Peyer's patch (tissue), 4 donors: ENCODE measurements at regions not wholly inside any gene's neighbourhood (a gene's known extent, or its start where the extent isn't known, plus 50 kb on each side); places are given as distances from the start of the nearest gene placed in this dataset.
"Not testable (repeated sequence)": the region's sequence is repeated elsewhere in the genome, so short reads cannot be mapped to it uniquely, and the experiment has no call there.

Experiments
- DNase-seq, 3 donors: peaks; one replicate each; pipeline ENCODE4 v3.0.0-alpha.2; 2017 to 2019
- H3K27ac ChIP-seq, 4 donors: fragments of 200-600 bp; sonication (generic); one replicate each; pipeline ENCODE4 v1.5.1; 2016 to 2019
- H3K27me3 ChIP-seq, 2 donors: fragments of 200-600 bp; sonication (generic); one replicate each; pipeline ENCODE4 v1.5.1; 2019
- H3K36me3 ChIP-seq, 3 donors: fragments of 200-600 bp; sonication (generic); one replicate each; pipeline ENCODE4 v1.5.1; 2016 to 2019
- H3K4me1 ChIP-seq, 4 donors: fragments of 200-600 bp; sonication (generic); one replicate each; pipeline ENCODE4 v1.5.1; 2016 to 2019
- H3K4me3 ChIP-seq, 4 donors: fragments of 200-600 bp; sonication (generic); 1 replicate in 3 of 4; 2 replicates in 1 of 4; pipeline ENCODE4 v1.5.1; 2016 to 2019; ENCODE audit warnings: mild to moderate bottlenecking in 1 of 4
- H3K9me3 ChIP-seq, 4 donors: fragments of 200-600 bp; sonication (generic); one replicate each; pipeline ENCODE4 v1.5.1; 2016 to 2019; ENCODE audit warnings: mild to moderate bottlenecking in 1 of 4
- CTCF ChIP-seq, 6 experiments: fragments of 450-650 bp in 4 of 6; fragments of 200-600 bp in 2 of 6; sonication (generic) in 1 of 6; IDR thresholded peaks; one replicate each; pipeline ENCODE4 v1.5.1; 2017 to 2019; ENCODE audit warnings: antibody characterized with exemption in 6 of 6, mild to moderate bottlenecking in 3 of 6, moderate library complexity in 1 of 6
- POLR2A ChIP-seq, 2 donors: fragments of 450-650 bp; IDR thresholded peaks; one replicate each; pipeline ENCODE4 v1.5.1; 2017; ENCODE audit warnings: antibody characterized with exemption in 2 of 2, mild to moderate bottlenecking in 2 of 2, moderate library complexity in 2 of 2

GRCh38 chr2:89756616-89757015 is 1065.1 kb downstream of the RPIA start:
- H3K36me3 ChIP-seq, H3K27ac ChIP-seq, H3K4me1 ChIP-seq, H3K4me3 ChIP-seq, H3K9me3 ChIP-seq, H3K27me3 ChIP-seq: not testable (repeated sequence)
- peak in 1 of 3 donors; percentile 13 for DNase-seq

GRCh38 chr2:89758332-89759026 is 1067.0 kb downstream of the RPIA start:
- H3K36me3 ChIP-seq = not testable (repeated sequence)

GRCh38 chr2:89760762-89761161 is 1069.3 kb downstream of the RPIA start:
- H3K27me3 ChIP-seq, H3K9me3 ChIP-seq, H3K36me3 ChIP-seq, H3K4me1 ChIP-seq, H3K27ac ChIP-seq, DNase-seq, H3K4me3 ChIP-seq: not testable (repeated sequence)

More at GRCh38 chr2:89758332-89759026, 1067.0 kb downstream of the RPIA start:
- peak in 1 of 3 donors; percentile 15 for DNase-seq
- not testable (repeated sequence) for H3K4me3 ChIP-seq, H3K27ac ChIP-seq, H3K4me1 ChIP-seq, H3K9me3 ChIP-seq, H3K27me3 ChIP-seq

GRCh38 chr2:89761171-89761570 is 1069.7 kb downstream of the RPIA start:
- not testable (repeated sequence) for H3K27me3 ChIP-seq, H3K9me3 ChIP-seq, H3K4me1 ChIP-seq, H3K36me3 ChIP-seq, DNase-seq, H3K4me3 ChIP-seq, H3K27ac ChIP-seq

- not testable (repeated sequence) for H3K27ac ChIP-seq, H3K4me1 ChIP-seq, H3K36me3 ChIP-seq, H3K27me3 ChIP-seq, H3K9me3 ChIP-seq, H3K4me3 ChIP-seq, DNase-seq
Observed at GRCh38 chr2:89761863-89762262, 1070.4 kb downstream of the RPIA start.

GRCh38 chr2:89762461-89763253 is 1071.2 kb downstream of the RPIA start:
- not testable (repeated sequence) for H3K4me3 ChIP-seq, H3K36me3 ChIP-seq, H3K27ac ChIP-seq, H3K9me3 ChIP-seq, H3K4me1 ChIP-seq, H3K27me3 ChIP-seq
- peak in 1 of 3 donors; percentile 40 for DNase-seq

- Histone ChIP-seq H3K9me3 (peaks cover 0 to 7% (median 0%) of the 10 kb centered on the region in 4 donors), H3K4me3 (no peak overlapping the region), H3K36me3 (no peaks in the 10 kb centered on the region), H3K27me3 (peaks cover 0 to 11% of the 10 kb centered on the region in 2 donors), H3K27ac (no peak overlapping the region), H3K4me1 (peaks cover 0 to 8% (median 0%) of the 10 kb centered on the region in 4 donors)
- TF ChIP-seq POLR2A (IDR thresholded peaks at IDR 0.05) (no peak), CTCF (IDR thresholded peaks at IDR 0.05) (no peak)
- DNase-seq = peak in 1 of 3 donors; percentile 48
Observed at GRCh38 chr2:89763254-89763580, 1071.7 kb downstream of the RPIA start.

- Histone ChIP-seq H3K4me3 (no peak overlapping the region), H3K4me1 (peaks cover 0 to 8% (median 0%) of the 10 kb centered on the region in 4 donors), H3K27me3 (peaks cover 0 to 11% of the 10 kb centered on the region in 2 donors), H3K27ac (no peak overlapping the region), H3K36me3 (no peaks in the 10 kb centered on the region), H3K9me3 (peaks cover 0 to 7% (median 0%) of the 10 kb centered on the region in 4 donors)
- DNase-seq = peak in 2 of 3 donors; percentile 44 to 51
- TF ChIP-seq CTCF (IDR thresholded peaks at IDR 0.05) = no peak
- no peak for TF ChIP-seq POLR2A (IDR thresholded peaks at IDR 0.05)
Observed at GRCh38 chr2:89763581-89764485, 1072.4 kb downstream of the RPIA start.

GRCh38 chr2:89764571-89765360 is 1073.3 kb downstream of the RPIA start:
- H3K36me3 ChIP-seq, H3K9me3 ChIP-seq, H3K4me1 ChIP-seq, H3K4me3 ChIP-seq, H3K27ac ChIP-seq: not testable (repeated sequence)
- H3K27me3 ChIP-seq = peaks cover 0 to 11% of the 10 kb centered on the region in 2 donors
- peak in 1 of 3 donors; percentile 47 for DNase-seq

- not testable (repeated sequence) for H3K27ac ChIP-seq, H3K9me3 ChIP-seq, H3K4me1 ChIP-seq, H3K36me3 ChIP-seq, H3K4me3 ChIP-seq
- DNase-seq = peak in 1 of 3 donors; percentile 47
- peaks cover 0 to 11% of the 10 kb centered on the region in 2 donors for H3K27me3 ChIP-seq
Observed at GRCh38 chr2:89765361-89765718, 1073.9 kb downstream of the RPIA start.

- peak in 1 of 3 donors; percentile 44 for DNase-seq
- not testable (repeated sequence) for H3K27ac ChIP-seq, H3K4me3 ChIP-seq, H3K9me3 ChIP-seq, H3K36me3 ChIP-seq, H3K4me1 ChIP-seq
- H3K27me3 ChIP-seq = peaks cover 0 to 11% of the 10 kb centered on the region in 2 donors
Observed at GRCh38 chr2:89766141-89766990, 1074.9 kb downstream of the RPIA start.
